Stimulated activated CD4-positive, alpha-beta T cell treated with anti-CD3 and anti-CD28 coated beads, Interleukin-12 subunit alpha, Interleukin-12 subunit beta, amount 100 ng/mL, for 24 hours (primary cell): ENCODE measurements at regions not wholly inside any gene's neighbourhood (a gene's known extent, or its start where the extent isn't known, plus 50 kb on each side); places are given as distances from the start of the nearest gene placed in this dataset.
"Not testable (repeated sequence)": the region's sequence is repeated elsewhere in the genome, so short reads cannot be mapped to it uniquely, and the experiment has no call there.

ENCODE experiments used
- DNase-seq, 2 experiments: peaks; one replicate each; pipeline ENCODE4 v3.0.0-alpha.2; 2020; ENCODE audit warnings: low read depth in 2 of 2

- not testable (repeated sequence) for DNase-seq
These were observed 121.4 kb upstream of the TNRC6C start for GRCh38 chr17:77837072-77837471.

- DNase-seq = no peak
These were observed 120.6 kb upstream of the TNRC6C start for GRCh38 chr17:77837917-77838316.

GRCh38 chr17:77838748-77839697 is 119.5 kb upstream of the TNRC6C start:
- no peak for DNase-seq

- no peak for DNase-seq
These were observed 118.6 kb upstream of the TNRC6C start for GRCh38 chr17:77839698-77840512.

GRCh38 chr17:77840513-77841165 is 117.9 kb upstream of the TNRC6C start:
- DNase-seq = no peak

GRCh38 chr17:77841742-77842527 is 116.6 kb upstream of the TNRC6C start:
- no peak for DNase-seq

GRCh38 chr17:77842528-77843147 is 115.9 kb upstream of the TNRC6C start:
- peak in 1 of 2 experiments; percentile 28 for DNase-seq

- DNase-seq = peak; percentile 47 to 62
These were observed 115.1 kb upstream of the TNRC6C start for GRCh38 chr17:77843255-77843895.

GRCh38 chr17:77843896-77844295 is 114.6 kb upstream of the TNRC6C start:
- no peak for DNase-seq

- no peak for DNase-seq
These were observed 113.8 kb upstream of the TNRC6C start for GRCh38 chr17:77844681-77845080.

- no peak for DNase-seq
These were observed 112.8 kb upstream of the TNRC6C start for GRCh38 chr17:77845541-77846225.

- DNase-seq = no peak
These were observed 111.9 kb upstream of the TNRC6C start for GRCh38 chr17:77846531-77847085.

GRCh38 chr17:77847221-77848085 is 111.0 kb upstream of the TNRC6C start:
- DNase-seq = no peak

GRCh38 chr17:77848257-77848656 is 110.2 kb upstream of the TNRC6C start:
- DNase-seq = no peak

GRCh38 chr17:77849239-77849638 is 109.3 kb upstream of the TNRC6C start:
- no peak for DNase-seq

- DNase-seq = no peak
These were observed 106.6 kb upstream of the TNRC6C start for GRCh38 chr17:77851921-77852320.

GRCh38 chr17:77852731-77853130 is 105.8 kb upstream of the TNRC6C start:
- DNase-seq = no peak

GRCh38 chr17:77853191-77853977 is 105.1 kb upstream of the TNRC6C start:
- DNase-seq = no peak
